WI38 (cell line): ENCODE measurements at regions not wholly inside any gene's neighbourhood (a gene's known extent, or its start where the extent isn't known, plus 50 kb on each side); places are given as distances from the start of the nearest gene placed in this dataset.

ENCODE experiments used
- H3K4me3 ChIP-seq: 2 replicates; pipeline ENCODE4 v1.5.1; 2011; ENCODE audit warnings: low read depth, mild to moderate bottlenecking, control low read depth, low read length
- TF ChIP-seq, protein P1 (sequence below): IDR thresholded peaks from 2 replicates; pipeline ENCODE4 v1.5.1; 2012; ENCODE audit warnings: low read depth, mild to moderate bottlenecking, control low read depth, low read length

DNA sequence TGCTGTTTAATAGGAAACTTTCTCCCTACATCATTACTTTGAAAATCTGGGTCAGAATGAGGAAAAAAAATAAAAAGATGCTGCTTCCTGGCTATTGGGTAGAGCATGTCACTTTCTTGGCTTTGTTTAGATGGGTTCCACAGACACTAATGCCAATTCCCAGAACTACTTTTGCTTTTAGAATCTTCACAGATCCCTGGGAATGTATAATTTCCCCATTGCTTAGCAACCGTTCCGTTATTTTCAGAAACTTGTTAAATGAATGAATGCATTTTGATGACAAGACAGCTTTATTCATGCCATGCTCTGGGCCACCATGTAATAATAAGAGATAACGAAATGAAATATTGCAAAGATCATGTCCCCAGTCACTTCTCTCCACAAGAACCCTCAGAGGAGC lies 126.5 kb upstream of the TRPC7 start:
- no peak overlapping the region for H3K4me3 ChIP-seq
- TF ChIP-seq, protein P1, sequence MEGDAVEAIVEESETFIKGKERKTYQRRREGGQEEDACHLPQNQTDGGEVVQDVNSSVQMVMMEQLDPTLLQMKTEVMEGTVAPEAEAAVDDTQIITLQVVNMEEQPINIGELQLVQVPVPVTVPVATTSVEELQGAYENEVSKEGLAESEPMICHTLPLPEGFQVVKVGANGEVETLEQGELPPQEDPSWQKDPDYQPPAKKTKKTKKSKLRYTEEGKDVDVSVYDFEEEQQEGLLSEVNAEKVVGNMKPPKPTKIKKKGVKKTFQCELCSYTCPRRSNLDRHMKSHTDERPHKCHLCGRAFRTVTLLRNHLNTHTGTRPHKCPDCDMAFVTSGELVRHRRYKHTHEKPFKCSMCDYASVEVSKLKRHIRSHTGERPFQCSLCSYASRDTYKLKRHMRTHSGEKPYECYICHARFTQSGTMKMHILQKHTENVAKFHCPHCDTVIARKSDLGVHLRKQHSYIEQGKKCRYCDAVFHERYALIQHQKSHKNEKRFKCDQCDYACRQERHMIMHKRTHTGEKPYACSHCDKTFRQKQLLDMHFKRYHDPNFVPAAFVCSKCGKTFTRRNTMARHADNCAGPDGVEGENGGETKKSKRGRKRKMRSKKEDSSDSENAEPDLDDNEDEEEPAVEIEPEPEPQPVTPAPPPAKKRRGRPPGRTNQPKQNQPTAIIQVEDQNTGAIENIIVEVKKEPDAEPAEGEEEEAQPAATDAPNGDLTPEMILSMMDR = no peak

DNA sequence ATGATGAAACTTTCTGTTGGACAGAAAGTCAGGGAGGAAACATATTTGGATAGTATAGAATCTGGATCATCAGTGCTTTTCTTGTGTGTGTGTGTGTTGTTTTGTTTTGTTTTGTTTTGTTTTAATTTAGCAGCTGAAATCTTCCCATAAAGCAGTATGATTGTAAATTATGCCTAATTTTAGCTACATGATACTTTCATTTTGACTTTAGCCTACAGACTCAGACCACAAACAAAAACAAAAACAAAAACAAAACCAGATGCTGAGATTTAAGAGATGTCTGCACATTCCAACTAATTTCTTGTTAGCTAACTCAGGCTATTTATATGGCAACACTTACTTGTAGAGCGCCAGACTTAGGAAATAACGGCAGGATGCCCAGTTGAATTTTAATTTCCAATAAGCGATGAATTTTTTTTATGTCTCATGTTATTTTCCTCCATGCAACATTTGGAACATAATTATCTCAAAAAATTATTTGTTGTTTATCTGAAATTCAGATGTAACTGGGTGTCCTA lies 119.5 kb upstream of the TRPC7 start:
- TF ChIP-seq, protein P1 = no peak

DNA sequence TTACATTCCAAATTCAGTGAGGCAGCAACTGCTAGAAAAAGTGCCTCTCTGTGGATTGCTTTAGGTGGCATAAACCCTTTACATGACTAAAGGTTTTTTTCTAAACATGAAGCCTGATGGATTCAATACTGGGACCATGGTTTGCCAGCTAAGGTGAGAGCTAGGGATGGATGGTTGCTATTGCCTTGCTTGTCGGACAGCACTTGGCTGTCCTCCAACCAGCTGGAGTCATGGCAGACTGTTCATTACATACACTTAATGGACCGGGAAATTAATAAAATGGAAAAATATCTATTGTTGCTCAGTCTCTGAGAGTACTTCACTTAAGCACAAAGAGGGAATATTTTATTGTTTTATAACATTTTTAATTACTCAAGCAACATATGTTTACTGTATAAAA lies 116.9 kb upstream of the TRPC7 start:
- H3K4me3 ChIP-seq = no peak overlapping the region
- TF ChIP-seq, protein P1 = no peak

More for the DNA sequence above, 119.5 kb upstream of the TRPC7 start:
- no peak overlapping the region for H3K4me3 ChIP-seq

DNA sequence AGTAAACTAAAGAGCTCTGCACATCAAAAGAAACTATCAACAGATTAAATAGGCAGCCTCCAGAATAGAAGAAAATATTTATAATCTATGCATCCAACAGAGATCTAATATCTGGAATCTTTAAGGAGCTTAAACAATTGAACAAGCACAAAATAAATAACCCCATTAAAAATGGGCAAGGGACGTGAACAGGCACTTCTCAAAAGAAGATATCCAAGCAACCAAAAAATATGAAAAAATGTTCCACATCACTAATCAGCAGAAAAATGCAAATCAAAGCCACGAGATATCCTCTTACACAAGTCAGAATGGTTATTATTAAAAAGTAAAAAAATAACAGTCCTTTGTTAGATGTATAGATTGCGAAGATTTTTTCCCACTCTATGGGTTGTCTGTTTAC lies 109.1 kb upstream of the TRPC7 start:
- no peak overlapping the region for H3K4me3 ChIP-seq
- TF ChIP-seq, protein P1 = no peak

DNA sequence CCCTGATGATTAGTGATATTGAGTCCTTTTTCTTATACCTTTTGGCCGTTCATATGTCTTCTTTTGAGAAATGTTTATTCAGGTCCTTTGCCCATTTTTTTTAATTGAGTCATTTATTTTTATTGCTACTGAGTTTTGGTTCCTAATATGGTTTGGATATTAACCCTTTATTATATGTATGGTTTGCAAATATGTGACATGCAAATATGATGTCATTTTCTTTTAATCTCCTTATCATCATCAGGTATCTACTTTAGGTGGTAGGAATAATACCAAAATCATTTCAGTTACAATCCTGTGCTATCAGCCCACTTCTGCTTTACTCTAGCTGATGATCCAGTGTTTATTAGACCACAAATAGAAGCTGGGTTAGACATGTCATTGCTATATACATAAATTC lies 102.3 kb upstream of the TRPC7 start:
- H3K4me3 ChIP-seq = no peak overlapping the region

DNA sequence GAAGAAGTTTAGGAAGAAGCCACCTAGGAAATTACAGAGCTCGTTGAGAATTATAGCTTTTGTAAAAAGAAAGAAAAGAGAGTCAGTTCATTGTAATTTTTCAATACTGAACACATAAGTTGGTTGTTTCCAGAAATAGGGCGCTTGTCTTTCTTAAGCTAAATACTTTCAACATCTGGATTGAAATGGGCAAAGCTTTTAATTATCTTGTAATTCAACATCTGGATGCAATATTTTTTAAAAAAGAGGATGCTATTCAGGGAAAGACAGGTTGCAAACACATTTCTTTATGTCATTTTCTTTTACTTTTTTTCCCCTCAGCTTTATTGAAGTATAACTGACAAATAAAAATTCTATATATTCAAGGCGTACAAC lies 100.7 kb upstream of the TRPC7 start:
- H3K4me3 ChIP-seq = no peak overlapping the region
- TF ChIP-seq, protein P1 = no peak

More for the DNA sequence above, 102.3 kb upstream of the TRPC7 start:
- TF ChIP-seq, protein P1 = no peak

DNA sequence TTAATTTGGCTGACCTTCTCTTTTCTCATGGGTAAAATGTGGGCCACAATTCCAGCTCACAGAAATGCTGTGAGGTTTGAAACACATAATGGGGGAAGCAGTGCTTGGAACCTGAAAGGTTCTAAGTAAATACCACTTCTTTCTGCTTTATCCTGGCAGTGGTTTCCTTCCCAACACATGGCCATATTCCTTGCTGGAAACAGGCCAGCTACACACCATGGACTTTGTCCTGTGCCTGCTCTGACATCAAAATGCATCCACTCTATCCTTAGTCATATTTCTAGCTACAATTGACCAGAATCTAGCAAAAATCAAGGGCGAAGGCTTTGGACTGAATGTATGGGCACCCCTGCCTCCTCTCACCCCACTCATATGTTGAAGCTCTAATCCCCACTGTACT lies 93.1 kb upstream of the TRPC7 start:
- H3K4me3 ChIP-seq = no peak overlapping the region
- TF ChIP-seq, protein P1 = no peak
